Sigmoid colon (tissue), 4 donors: ENCODE measurements at regions not wholly inside any gene's neighbourhood (a gene's known extent, or its start where the extent isn't known, plus 50 kb on each side); places are given as distances from the start of the nearest gene placed in this dataset.

Experiments
- EP300 ChIP-seq, 4 donors: sonication (generic); formaldehyde crosslinking; IDR thresholded peaks; one replicate each; pipeline ENCODE4 v1.6.1; 2017; ENCODE audit warnings: antibody characterized with exemption in 4 of 4
- POLR2A ChIP-seq, 2 donors: fragments of 450-650 bp; IDR thresholded peaks; one replicate each; pipeline ENCODE4 v1.6.1; 2016; ENCODE audit warnings: antibody characterized with exemption in 2 of 2, mild to moderate bottlenecking in 2 of 2, moderate library complexity in 2 of 2
- POLR2AphosphoS5 ChIP-seq, 4 donors: sonication (generic); formaldehyde crosslinking; IDR thresholded peaks; one replicate each; pipeline ENCODE4 v1.6.1; 2017; ENCODE audit warnings: antibody characterized with exemption in 4 of 4
- TF ChIP-seq, protein P1 (sequence below), 4 experiments: fragments of 450-650 bp in 3 of 4; fragments of 200-600 bp in 1 of 4; IDR thresholded peaks; one replicate each; pipeline ENCODE4 v1.5.1; 2016 to 2019; ENCODE audit warnings: antibody characterized with exemption in 4 of 4, mild to moderate bottlenecking in 3 of 4, moderate library complexity in 2 of 4

DNA sequence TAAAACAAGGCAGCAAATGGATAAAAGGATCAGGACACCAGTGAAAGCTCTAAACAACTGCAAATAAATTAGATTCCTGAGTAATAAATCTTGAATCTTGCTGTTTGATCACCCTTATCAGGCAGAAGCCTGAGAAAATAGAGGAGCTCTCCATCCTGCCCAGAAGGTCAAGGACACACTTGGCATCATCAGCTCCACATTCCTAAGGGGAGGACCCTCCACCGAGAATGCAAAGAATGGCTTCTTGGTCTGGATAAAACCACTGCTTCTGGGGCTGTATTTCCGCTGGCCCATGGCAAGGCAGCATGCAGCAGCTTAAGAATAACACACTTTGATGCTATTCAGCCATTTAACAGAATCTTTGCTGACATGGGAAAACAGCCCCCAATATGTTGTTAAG, 108.9 kb upstream of the TSC22D2 start:
- TF ChIP-seq, protein P1, sequence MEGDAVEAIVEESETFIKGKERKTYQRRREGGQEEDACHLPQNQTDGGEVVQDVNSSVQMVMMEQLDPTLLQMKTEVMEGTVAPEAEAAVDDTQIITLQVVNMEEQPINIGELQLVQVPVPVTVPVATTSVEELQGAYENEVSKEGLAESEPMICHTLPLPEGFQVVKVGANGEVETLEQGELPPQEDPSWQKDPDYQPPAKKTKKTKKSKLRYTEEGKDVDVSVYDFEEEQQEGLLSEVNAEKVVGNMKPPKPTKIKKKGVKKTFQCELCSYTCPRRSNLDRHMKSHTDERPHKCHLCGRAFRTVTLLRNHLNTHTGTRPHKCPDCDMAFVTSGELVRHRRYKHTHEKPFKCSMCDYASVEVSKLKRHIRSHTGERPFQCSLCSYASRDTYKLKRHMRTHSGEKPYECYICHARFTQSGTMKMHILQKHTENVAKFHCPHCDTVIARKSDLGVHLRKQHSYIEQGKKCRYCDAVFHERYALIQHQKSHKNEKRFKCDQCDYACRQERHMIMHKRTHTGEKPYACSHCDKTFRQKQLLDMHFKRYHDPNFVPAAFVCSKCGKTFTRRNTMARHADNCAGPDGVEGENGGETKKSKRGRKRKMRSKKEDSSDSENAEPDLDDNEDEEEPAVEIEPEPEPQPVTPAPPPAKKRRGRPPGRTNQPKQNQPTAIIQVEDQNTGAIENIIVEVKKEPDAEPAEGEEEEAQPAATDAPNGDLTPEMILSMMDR (IDR thresholded peaks at IDR 0.05), result no peak
- TF ChIP-seq EP300 (IDR thresholded peaks at IDR 0.05) (no peak), POLR2AphosphoS5 (IDR thresholded peaks at IDR 0.05) (no peak), POLR2A (IDR thresholded peaks at IDR 0.05) (no peak)
